Right atrium auricular region (tissue), 2 donors: ENCODE measurements at regions not wholly inside any gene's neighbourhood (a gene's known extent, or its start where the extent isn't known, plus 50 kb on each side); places are given as distances from the start of the nearest gene placed in this dataset.

Source experiments
- DNase-seq: peaks from one replicate; pipeline ENCODE4 v3.0.0-alpha.2; 2019; ENCODE audit warnings: low spot score
- H3K27ac ChIP-seq, 2 donors: fragments of 200-600 bp; sonication (generic); 1 replicate in 1 of 2; 2 replicates in 1 of 2; pipeline ENCODE4 v1.5.1; 2016 to 2019
- H3K27me3 ChIP-seq, 2 donors: fragments of 200-600 bp; sonication (generic); one replicate each; pipeline versions ENCODE4 v1.5.1 to v1.6.0; 2017 to 2019
- H3K36me3 ChIP-seq: fragments of 200-600 bp; sonication (generic); one replicate; pipeline ENCODE4 v1.5.1; 2016
- H3K4me1 ChIP-seq, 2 donors: fragments of 200-600 bp; sonication (generic); one replicate each; pipeline versions ENCODE4 v1.5.1 to v1.6.0; 2017 to 2019
- H3K4me3 ChIP-seq, 2 donors: fragments of 200-600 bp; sonication (generic); 1 replicate in 1 of 2; 2 replicates in 1 of 2; pipeline ENCODE4 v1.5.1; 2017 to 2019; ENCODE audit warnings: mild to moderate bottlenecking in 1 of 2, moderate library complexity in 1 of 2
- H3K9me3 ChIP-seq, 2 donors: fragments of 200-600 bp; sonication (generic); one replicate each; pipeline ENCODE4 v1.5.1; 2019
- CTCF ChIP-seq, 2 donors: fragments of 200-600 bp; sonication (generic); IDR thresholded peaks; one replicate each; pipeline ENCODE4 v1.5.1; 2019; ENCODE audit warnings: antibody characterized with exemption in 2 of 2

GRCh38 chr5:91477408-91477807, 94.3 kb upstream of the ARRDC3 start:
- Histone ChIP-seq H3K27me3 (no peaks in the 10 kb centered on the region), H3K36me3 (no peaks in the 10 kb centered on the region), H3K4me3 (no peak overlapping the region), H3K4me1 (no peaks in the 10 kb centered on the region), H3K9me3 (no peaks in the 10 kb centered on the region), H3K27ac (no peak overlapping the region)
- no peak for TF ChIP-seq CTCF (IDR thresholded peaks at IDR 0.05)
- DNase-seq, result no peak

- no peak for TF ChIP-seq CTCF (IDR thresholded peaks at IDR 0.05)
- DNase-seq, result no peak
- Histone ChIP-seq H3K9me3 (no peaks in the 10 kb centered on the region), H3K4me3 (no peak overlapping the region), H3K27ac (no peak overlapping the region), H3K4me1 (no peaks in the 10 kb centered on the region), H3K27me3 (no peaks in the 10 kb centered on the region), H3K36me3 (no peaks in the 10 kb centered on the region)
Measured at GRCh38 chr5:91474201-91474600, 91.1 kb upstream of the ARRDC3 start.

- no peak for DNase-seq
- H3K4me3 ChIP-seq, result no peak overlapping the region
- no peak overlapping the region for H3K27ac ChIP-seq
- no peaks in the 10 kb centered on the region for H3K27me3 ChIP-seq
- no peak for TF ChIP-seq CTCF (IDR thresholded peaks at IDR 0.05)
- no peaks in the 10 kb centered on the region for H3K36me3 ChIP-seq
- no peaks in the 10 kb centered on the region for H3K4me1 ChIP-seq
- H3K9me3 ChIP-seq, result no peaks in the 10 kb centered on the region
Measured at GRCh38 chr5:91472631-91473030, 89.5 kb upstream of the ARRDC3 start.

GRCh38 chr5:91469517-91470165, 86.5 kb upstream of the ARRDC3 start:
- Histone ChIP-seq H3K9me3 (no peaks in the 10 kb centered on the region), H3K36me3 (no peaks in the 10 kb centered on the region), H3K4me3 (no peak overlapping the region), H3K27me3 (no peaks in the 10 kb centered on the region), H3K4me1 (no peaks in the 10 kb centered on the region), H3K27ac (peak overlapping the region; percentile 37 to 72)
- no peak for TF ChIP-seq CTCF (IDR thresholded peaks at IDR 0.05)
- DNase-seq, result no peak

GRCh38 chr5:91468651-91469422, 85.7 kb upstream of the ARRDC3 start:
- H3K4me1 ChIP-seq, result no peaks in the 10 kb centered on the region
- no peaks in the 10 kb centered on the region for H3K27me3 ChIP-seq
- no peak for TF ChIP-seq CTCF (IDR thresholded peaks at IDR 0.05)
- no peak for DNase-seq
- H3K9me3 ChIP-seq, result no peaks in the 10 kb centered on the region
- peak overlapping the region; percentile 37 to 72 for H3K27ac ChIP-seq
- H3K4me3 ChIP-seq, result no peak overlapping the region
- no peaks in the 10 kb centered on the region for H3K36me3 ChIP-seq
